HG03460 (cell line): ENCODE measurements at regions not wholly inside any gene's neighbourhood (a gene's known extent, or its start where the extent isn't known, plus 50 kb on each side); places are given as distances from the start of the nearest gene placed in this dataset.
"Not testable (repeated sequence)": the region's sequence is repeated elsewhere in the genome, so short reads cannot be mapped to it uniquely, and the experiment has no call there.

Experiments used
- ATAC-seq: cut with Tn5 transposase; IDR thresholded peaks from one replicate; pipeline ENCODE4 v1.9.1; 2021; ENCODE audit not compliant: unreplicated experiment

GRCh38 chr4:156553659-156554058 lies 417.9 kb downstream of the PDGFC start:
- ATAC-seq: no peak

GRCh38 chr4:156547891-156548290 lies 423.7 kb downstream of the PDGFC start:
- no peak for ATAC-seq

GRCh38 chr4:156547439-156547838 lies 424.2 kb downstream of the PDGFC start:
- no peak for ATAC-seq

- ATAC-seq: no peak
These were observed 426.4 kb downstream of the PDGFC start for GRCh38 chr4:156545003-156545785.

GRCh38 chr4:156539376-156539775 lies 432.2 kb downstream of the PDGFC start:
- no peak for ATAC-seq

- no peak for ATAC-seq
These were observed 432.8 kb downstream of the PDGFC start for GRCh38 chr4:156538651-156539257.

GRCh38 chr4:156538210-156538609 lies 433.4 kb downstream of the PDGFC start:
- no peak for ATAC-seq

- ATAC-seq: no peak
These were observed 434.3 kb downstream of the PDGFC start for GRCh38 chr4:156537286-156537685.

- no peak for ATAC-seq
These were observed 434.9 kb downstream of the PDGFC start for GRCh38 chr4:156536661-156537060.

GRCh38 chr4:156534205-156534604 lies 437.4 kb downstream of the PDGFC start:
- no peak for ATAC-seq

- no peak for ATAC-seq
These were observed 443.4 kb downstream of the PDGFC start for GRCh38 chr4:156528216-156528615.

GRCh38 chr4:156527237-156527993 lies 444.2 kb downstream of the PDGFC start:
- ATAC-seq: no peak

GRCh38 chr4:156523991-156524390 lies 447.6 kb downstream of the PDGFC start:
- ATAC-seq: no peak

GRCh38 chr4:156523492-156523891 lies 448.1 kb downstream of the PDGFC start:
- no peak for ATAC-seq

GRCh38 chr4:156521631-156522030 lies 450.0 kb downstream of the PDGFC start:
- no peak for ATAC-seq

- no peak for ATAC-seq
These were observed 453.6 kb downstream of the PDGFC start for GRCh38 chr4:156517956-156518355.

- no peak for ATAC-seq
These were observed 454.1 kb downstream of the PDGFC start for GRCh38 chr4:156517546-156517945.

- ATAC-seq: no peak
These were observed 454.9 kb downstream of the PDGFC start for GRCh38 chr4:156516698-156517097.

GRCh38 chr4:156515295-156515694 lies 456.3 kb downstream of the PDGFC start:
- no peak for ATAC-seq

- no peak for ATAC-seq
These were observed 459.0 kb downstream of the PDGFC start for GRCh38 chr4:156512622-156513021.

GRCh38 chr4:156509921-156510320 lies 461.7 kb downstream of the PDGFC start:
- not testable (repeated sequence) for ATAC-seq
